WERI-Rb-1 (cell line): ENCODE measurements at regions not wholly inside any gene's neighbourhood (a gene's known extent, or its start where the extent isn't known, plus 50 kb on each side); places are given as distances from the start of the nearest gene placed in this dataset.

ENCODE experiments used
- DNase-seq: peaks from one replicate; pipeline ENCODE4 v3.0.0-alpha.2; 2020
- H3K27ac ChIP-seq: fragments of 250-450 bp; sonication (Bioruptor Pico); 2 replicates; pipeline ENCODE4 v1.5.1; 2020; ENCODE audit warnings: mild to moderate bottlenecking, moderate library complexity
- H3K27me3 ChIP-seq: fragments of 250-450 bp; sonication (Bioruptor Pico); 2 replicates; pipeline ENCODE4 v1.5.1; 2021; ENCODE audit warnings: mild to moderate bottlenecking, low read depth, moderate library complexity; ENCODE audit not compliant: insufficient read depth, severe bottlenecking
- H3K36me3 ChIP-seq: fragments of 250-450 bp; sonication (Bioruptor Pico); 2 replicates; pipeline ENCODE4 v1.5.1; 2020; ENCODE audit warnings: mild to moderate bottlenecking, moderate library complexity
- H3K4me3 ChIP-seq: 2 replicates; pipeline ENCODE4 v1.5.1; 2011; ENCODE audit warnings: low read depth, mild to moderate bottlenecking, control low read depth, low read length
- H3K9me3 ChIP-seq: fragments of 250-450 bp; sonication (Bioruptor Pico); 2 replicates; pipeline ENCODE4 v1.5.1; 2021; ENCODE audit warnings: mild to moderate bottlenecking, moderate library complexity; ENCODE audit not compliant: severe bottlenecking
- TF ChIP-seq, protein P1 (sequence below): IDR thresholded peaks from 2 replicates; pipeline ENCODE4 v1.5.1; 2011; ENCODE audit warnings: low read depth, mild to moderate bottlenecking, control low read depth, inconsistent platforms, low read length

- Histone ChIP-seq H3K4me3 (no peak overlapping the region), H3K27me3 (no peaks in the 10 kb centered on the region), H3K9me3 (peaks cover 5% of the 10 kb centered on the region), H3K36me3 (no peaks in the 10 kb centered on the region), H3K27ac (no peak overlapping the region)
- no peak for DNase-seq
- TF ChIP-seq, protein P1, sequence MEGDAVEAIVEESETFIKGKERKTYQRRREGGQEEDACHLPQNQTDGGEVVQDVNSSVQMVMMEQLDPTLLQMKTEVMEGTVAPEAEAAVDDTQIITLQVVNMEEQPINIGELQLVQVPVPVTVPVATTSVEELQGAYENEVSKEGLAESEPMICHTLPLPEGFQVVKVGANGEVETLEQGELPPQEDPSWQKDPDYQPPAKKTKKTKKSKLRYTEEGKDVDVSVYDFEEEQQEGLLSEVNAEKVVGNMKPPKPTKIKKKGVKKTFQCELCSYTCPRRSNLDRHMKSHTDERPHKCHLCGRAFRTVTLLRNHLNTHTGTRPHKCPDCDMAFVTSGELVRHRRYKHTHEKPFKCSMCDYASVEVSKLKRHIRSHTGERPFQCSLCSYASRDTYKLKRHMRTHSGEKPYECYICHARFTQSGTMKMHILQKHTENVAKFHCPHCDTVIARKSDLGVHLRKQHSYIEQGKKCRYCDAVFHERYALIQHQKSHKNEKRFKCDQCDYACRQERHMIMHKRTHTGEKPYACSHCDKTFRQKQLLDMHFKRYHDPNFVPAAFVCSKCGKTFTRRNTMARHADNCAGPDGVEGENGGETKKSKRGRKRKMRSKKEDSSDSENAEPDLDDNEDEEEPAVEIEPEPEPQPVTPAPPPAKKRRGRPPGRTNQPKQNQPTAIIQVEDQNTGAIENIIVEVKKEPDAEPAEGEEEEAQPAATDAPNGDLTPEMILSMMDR, result no peak
Observed at GRCh38 chr2:120670771-120671480, 64.7 kb upstream of the GLI2 start.

DNA sequence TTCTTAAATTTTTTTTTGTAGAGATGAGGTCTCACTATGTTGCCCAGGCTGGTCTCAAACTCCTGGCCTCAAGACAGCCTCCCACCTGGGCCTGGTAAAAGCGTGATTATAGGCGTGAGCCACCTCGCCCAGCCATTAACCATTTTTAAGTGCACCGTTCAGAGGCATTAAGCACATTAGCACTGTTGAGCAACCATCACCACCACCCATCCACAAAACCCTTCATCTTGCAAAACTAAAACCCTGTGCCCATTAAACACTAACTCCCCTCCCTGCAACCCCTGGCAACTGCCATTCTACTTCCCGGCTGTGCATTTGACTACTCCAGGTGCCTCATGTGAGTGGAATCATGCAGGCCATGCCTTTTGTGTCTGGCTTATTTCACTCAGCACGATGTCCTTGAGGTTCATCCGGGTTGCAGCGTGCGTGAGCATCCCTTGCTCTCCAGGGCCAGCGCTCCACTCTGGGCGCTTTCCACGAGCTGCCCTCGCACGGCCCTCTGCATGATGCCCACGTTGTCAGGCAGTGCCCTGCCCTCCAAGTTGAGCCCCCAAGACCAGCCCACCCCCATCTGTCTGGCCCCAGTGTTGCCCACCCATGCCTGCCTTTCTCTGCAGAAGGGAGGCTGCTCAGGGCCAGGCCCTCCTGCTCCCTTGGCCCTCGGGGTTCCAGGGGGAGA, 63.0 kb upstream of the GLI2 start:
- DNase-seq, result no peak
- no peaks in the 10 kb centered on the region for H3K9me3 ChIP-seq
- TF ChIP-seq, protein P1, result no peak
- H3K36me3 ChIP-seq, result no peaks in the 10 kb centered on the region
- H3K27me3 ChIP-seq, result no peaks in the 10 kb centered on the region
- H3K27ac ChIP-seq, result no peak overlapping the region
- H3K4me3 ChIP-seq, result no peak overlapping the region

GRCh38 chr2:120673205-120673550, 62.5 kb upstream of the GLI2 start:
- Histone ChIP-seq H3K4me3 (no peak overlapping the region), H3K27me3 (no peaks in the 10 kb centered on the region), H3K27ac (no peak overlapping the region), H3K9me3 (no peaks in the 10 kb centered on the region), H3K36me3 (no peaks in the 10 kb centered on the region)
- TF ChIP-seq, protein P1, result no peak
- DNase-seq, result no peak

GRCh38 chr2:120673571-120674061, 62.1 kb upstream of the GLI2 start:
- DNase-seq, result no peak
- Histone ChIP-seq H3K4me3 (no peak overlapping the region), H3K36me3 (no peaks in the 10 kb centered on the region), H3K9me3 (no peaks in the 10 kb centered on the region), H3K27me3 (no peaks in the 10 kb centered on the region), H3K27ac (no peak overlapping the region)
- TF ChIP-seq, protein P1, result no peak

- Histone ChIP-seq H3K4me3 (no peak overlapping the region), H3K27me3 (no peaks in the 10 kb centered on the region)
- TF ChIP-seq, protein P1, result no peak
Observed at GRCh38 chr2:120674246-120675170, 61.2 kb upstream of the GLI2 start.

More at GRCh38 chr2:120674246-120675170, 61.2 kb upstream of the GLI2 start:
- no peaks in the 10 kb centered on the region for H3K36me3 ChIP-seq
- H3K9me3 ChIP-seq, result no peaks in the 10 kb centered on the region
- no peak overlapping the region for H3K27ac ChIP-seq
- no peak for DNase-seq
